GM12891 (cell line): ENCODE measurements at regions not wholly inside any gene's neighbourhood (a gene's known extent, or its start where the extent isn't known, plus 50 kb on each side); places are given as distances from the start of the nearest gene placed in this dataset.

Source experiments
- PAX5 ChIP-seq: IDR thresholded peaks from 2 replicates; pipeline ENCODE4 v1.6.1; 2011; ENCODE audit warnings: low read length, moderate library complexity, mild to moderate bottlenecking; ENCODE audit not compliant: insufficient read depth, severe bottlenecking
- POLR2A ChIP-seq: IDR thresholded peaks from 2 replicates; pipeline ENCODE4 v1.6.1; 2011; ENCODE audit warnings: low read depth, low read length, control low read depth
- POLR2AphosphoS5 ChIP-seq: IDR thresholded peaks from 2 replicates; pipeline ENCODE4 v1.6.1; 2011; ENCODE audit warnings: low read depth, low read length, control low read depth
- SPI1 ChIP-seq: IDR thresholded peaks from 2 replicates; pipeline ENCODE4 v1.6.1; 2011; ENCODE audit warnings: low read depth, low read length, control low read depth
- TAF1 ChIP-seq: IDR thresholded peaks from 2 replicates; pipeline ENCODE4 v1.6.1; 2011; ENCODE audit warnings: low read depth, low read length, control low read depth

GRCh38 chr1:244294599-244295224 lies 157.0 kb downstream of the ADSS2 start:
- TF ChIP-seq POLR2A: no peak
- TF ChIP-seq POLR2AphosphoS5: no peak
- no peak for TF ChIP-seq TAF1
- no peak for TF ChIP-seq SPI1
- no peak for TF ChIP-seq PAX5
